ENCODE measurements at regions not wholly inside any gene's neighbourhood (a gene's known extent, or its start where the extent isn't known, plus 50 kb on each side); places are given as distances from the start of the nearest gene placed in this dataset.
"Not testable (repeated sequence)": the region's sequence is repeated elsewhere in the genome, so short reads cannot be mapped to it uniquely, and the experiment has no call there.

GRCh38 chr15:67947254-67948039 lies 106.7 kb upstream of the PIAS1 start:
- Mint-ChIP-seq H3K9me3 (no peaks in the 10 kb centered on the region), H3K4me3 (no peak overlapping the region), H3K4me1 (peaks cover 12% of the 10 kb centered on the region), H3K27me3 (peaks cover 8% of the 10 kb centered on the region), H3K36me3 (no peaks in the 10 kb centered on the region), H3K27ac (no peak overlapping the region)
- no peak for DNase-seq

GRCh38 chr15:67948215-67948614 lies 105.9 kb upstream of the PIAS1 start:
- DNase-seq = no peak
- no peak overlapping the region for H3K27ac Mint-ChIP-seq
- peaks cover 11% of the 10 kb centered on the region for H3K27me3 Mint-ChIP-seq
- no peak overlapping the region for H3K4me3 Mint-ChIP-seq
- H3K4me1 Mint-ChIP-seq = peaks cover 12% of the 10 kb centered on the region
- no peaks in the 10 kb centered on the region for H3K36me3 Mint-ChIP-seq
- peaks cover 2% of the 10 kb centered on the region for H3K9me3 Mint-ChIP-seq

- not testable (repeated sequence) for H3K27ac Mint-ChIP-seq, H3K36me3 Mint-ChIP-seq, DNase-seq, H3K4me1 Mint-ChIP-seq, H3K9me3 Mint-ChIP-seq, H3K4me3 Mint-ChIP-seq
- peaks cover 11% of the 10 kb centered on the region for H3K27me3 Mint-ChIP-seq
These were observed 102.9 kb upstream of the PIAS1 start for GRCh38 chr15:67951187-67951586.

- DNase-seq = no peak
- no peaks in the 10 kb centered on the region for H3K4me1 Mint-ChIP-seq
- peaks cover 11% of the 10 kb centered on the region for H3K27me3 Mint-ChIP-seq
- H3K4me3 Mint-ChIP-seq = no peak overlapping the region
- H3K9me3 Mint-ChIP-seq = peaks cover 2% of the 10 kb centered on the region
- no peak overlapping the region for H3K27ac Mint-ChIP-seq
- H3K36me3 Mint-ChIP-seq = no peaks in the 10 kb centered on the region
These were observed 100.8 kb upstream of the PIAS1 start for GRCh38 chr15:67953299-67953698.

GRCh38 chr15:67955252-67955651 lies 98.9 kb upstream of the PIAS1 start:
- Mint-ChIP-seq H3K36me3 (no peaks in the 10 kb centered on the region), H3K27ac (no peak overlapping the region), H3K27me3 (peaks cover 11% of the 10 kb centered on the region), H3K4me1 (no peaks in the 10 kb centered on the region), H3K9me3 (peaks cover 2% of the 10 kb centered on the region), H3K4me3 (no peak overlapping the region)
- no peak for DNase-seq

- no peak for DNase-seq
- Mint-ChIP-seq H3K36me3 (no peaks in the 10 kb centered on the region), H3K4me1 (peaks cover 4% of the 10 kb centered on the region), H3K4me3 (no peak overlapping the region), H3K27me3 (peaks cover 1% of the 10 kb centered on the region), H3K9me3 (peaks cover under 1% of the 10 kb centered on the region), H3K27ac (no peak overlapping the region)
These were observed 96.5 kb upstream of the PIAS1 start for GRCh38 chr15:67957435-67958132.

GRCh38 chr15:67967871-67968431 lies 86.2 kb upstream of the PIAS1 start:
- H3K4me3 Mint-ChIP-seq = peak overlapping the region; percentile 32
- H3K27ac Mint-ChIP-seq = no peak overlapping the region
- peak; percentile 22 for DNase-seq
- H3K9me3 Mint-ChIP-seq = no peaks in the 10 kb centered on the region
- peaks cover 39% of the 10 kb centered on the region for H3K27me3 Mint-ChIP-seq
- H3K4me1 Mint-ChIP-seq = peaks cover 9% of the 10 kb centered on the region
- H3K36me3 Mint-ChIP-seq = no peaks in the 10 kb centered on the region

GRCh38 chr15:67968564-67968963 lies 85.6 kb upstream of the PIAS1 start:
- no peak overlapping the region for H3K27ac Mint-ChIP-seq
- H3K36me3 Mint-ChIP-seq = no peaks in the 10 kb centered on the region
- peaks cover 39% of the 10 kb centered on the region for H3K27me3 Mint-ChIP-seq
- no peaks in the 10 kb centered on the region for H3K9me3 Mint-ChIP-seq
- H3K4me3 Mint-ChIP-seq = no peak overlapping the region
- no peak for DNase-seq
- H3K4me1 Mint-ChIP-seq = peaks cover 9% of the 10 kb centered on the region

- Mint-ChIP-seq H3K4me3 (no peak overlapping the region), H3K36me3 (no peaks in the 10 kb centered on the region), H3K27ac (no peak overlapping the region), H3K4me1 (peaks cover 9% of the 10 kb centered on the region), H3K9me3 (no peaks in the 10 kb centered on the region), H3K27me3 (peaks cover 36% of the 10 kb centered on the region)
- no peak for DNase-seq
These were observed 85.1 kb upstream of the PIAS1 start for GRCh38 chr15:67968966-67969365.

GRCh38 chr15:67969892-67970291 lies 84.2 kb upstream of the PIAS1 start:
- H3K4me1 Mint-ChIP-seq = peaks cover 9% of the 10 kb centered on the region
- H3K36me3 Mint-ChIP-seq = no peaks in the 10 kb centered on the region
- H3K27ac Mint-ChIP-seq = no peak overlapping the region
- no peak for DNase-seq
- H3K4me3 Mint-ChIP-seq = no peak overlapping the region
- no peaks in the 10 kb centered on the region for H3K9me3 Mint-ChIP-seq
- peaks cover 36% of the 10 kb centered on the region for H3K27me3 Mint-ChIP-seq

- no peak for DNase-seq
- Mint-ChIP-seq H3K4me3 (no peak overlapping the region), H3K27me3 (peaks cover 34% of the 10 kb centered on the region), H3K36me3 (no peaks in the 10 kb centered on the region), H3K4me1 (peaks cover 9% of the 10 kb centered on the region), H3K27ac (no peak overlapping the region), H3K9me3 (no peaks in the 10 kb centered on the region)
These were observed 81.7 kb upstream of the PIAS1 start for GRCh38 chr15:67972377-67972776.

GRCh38 chr15:67973846-67974245 lies 80.3 kb upstream of the PIAS1 start:
- DNase-seq = no peak
- H3K4me3 Mint-ChIP-seq = no peak overlapping the region
- H3K27me3 Mint-ChIP-seq = peaks cover 19% of the 10 kb centered on the region
- no peak overlapping the region for H3K27ac Mint-ChIP-seq
- peaks cover 1% of the 10 kb centered on the region for H3K9me3 Mint-ChIP-seq
- H3K4me1 Mint-ChIP-seq = peaks cover 2% of the 10 kb centered on the region
- no peaks in the 10 kb centered on the region for H3K36me3 Mint-ChIP-seq

- DNase-seq = no peak
- Mint-ChIP-seq H3K4me3 (no peak overlapping the region), H3K27me3 (no peaks in the 10 kb centered on the region), H3K27ac (no peak overlapping the region), H3K4me1 (no peaks in the 10 kb centered on the region), H3K36me3 (no peaks in the 10 kb centered on the region), H3K9me3 (peaks cover 2% of the 10 kb centered on the region)
These were observed 77.5 kb upstream of the PIAS1 start for GRCh38 chr15:67976506-67977073.

GRCh38 chr15:67977414-67978089 lies 76.6 kb upstream of the PIAS1 start:
- peaks cover 2% of the 10 kb centered on the region for H3K9me3 Mint-ChIP-seq
- no peaks in the 10 kb centered on the region for H3K36me3 Mint-ChIP-seq
- DNase-seq = no peak
- H3K27me3 Mint-ChIP-seq = no peaks in the 10 kb centered on the region
- no peak overlapping the region for H3K27ac Mint-ChIP-seq
- H3K4me1 Mint-ChIP-seq = no peaks in the 10 kb centered on the region
- H3K4me3 Mint-ChIP-seq = no peak overlapping the region

- Mint-ChIP-seq H3K4me1 (no peaks in the 10 kb centered on the region), H3K27me3 (no peaks in the 10 kb centered on the region), H3K36me3 (no peaks in the 10 kb centered on the region), H3K9me3 (peaks cover 2% of the 10 kb centered on the region), H3K27ac (no peak overlapping the region), H3K4me3 (no peak overlapping the region)
- no peak for DNase-seq
These were observed 74.8 kb upstream of the PIAS1 start for GRCh38 chr15:67979281-67979680.
